ENCODE measurements at regions not wholly inside any gene's neighbourhood (a gene's known extent, or its start where the extent isn't known, plus 50 kb on each side); places are given as distances from the start of the nearest gene placed in this dataset.

DNA sequence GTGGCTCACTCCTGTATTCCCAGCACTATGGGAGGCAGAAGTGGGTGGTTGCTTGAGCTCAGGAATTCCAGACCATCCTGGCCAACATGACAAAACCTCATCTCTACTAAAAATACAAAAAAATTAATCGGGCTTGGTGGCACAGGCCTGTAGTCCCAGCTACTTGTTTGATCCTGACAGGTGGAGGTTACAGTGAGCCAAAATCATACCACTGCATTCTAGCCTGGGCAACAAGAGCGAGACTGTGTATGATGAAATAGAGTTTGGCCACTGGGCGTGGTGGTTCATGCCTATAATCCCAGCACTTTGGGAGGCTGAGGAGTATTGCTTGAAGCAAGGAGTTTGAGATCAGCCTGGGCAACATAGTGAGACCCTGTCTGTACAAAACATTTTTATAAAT lies 173.3 kb downstream of the TANC2 start:
- Histone ChIP-seq H3K27ac (ENCODE audit: low read depth) (no peak overlapping the region), H3K4me3 (no peak overlapping the region), H3F3A (replicated peaks; ENCODE audit: low read depth) (no peaks in the 10 kb centered on the region), H3K4me2 (no peak overlapping the region), H3K4me1 (ENCODE audit: insufficient read depth) (peaks cover 30% of the 10 kb centered on the region), H3K79me2 (replicated peaks; ENCODE audit: insufficient read depth) (no peaks in the 10 kb centered on the region), H3K36me3 (ENCODE audit: insufficient read depth) (no peaks in the 10 kb centered on the region), H4K20me1 (replicated peaks; ENCODE audit: insufficient read depth) (no peaks in the 10 kb centered on the region), H3K27me3 (ENCODE audit: insufficient read depth) (no peaks in the 10 kb centered on the region), H3K9me2 (ENCODE audit: insufficient read depth) (no peaks in the 10 kb centered on the region), H2AFZ (no peak overlapping the region)
- Mint-ChIP-seq H3K4me3 (no peak overlapping the region), H3K9me3 (no peaks in the 10 kb centered on the region), H3K27me3 (ENCODE audit: insufficient read depth, low read depth, poor library complexity) (no peaks in the 10 kb centered on the region), H3K4me1 (peaks cover 25% of the 10 kb centered on the region), H3K36me3 (ENCODE audit: low read depth) (no peaks in the 10 kb centered on the region), H3K27ac (no peak overlapping the region)
- ATAC-seq (no peak), DNase-seq (ENCODE audit: low spot score) (no peak)
- TF ChIP-seq, protein P1, sequence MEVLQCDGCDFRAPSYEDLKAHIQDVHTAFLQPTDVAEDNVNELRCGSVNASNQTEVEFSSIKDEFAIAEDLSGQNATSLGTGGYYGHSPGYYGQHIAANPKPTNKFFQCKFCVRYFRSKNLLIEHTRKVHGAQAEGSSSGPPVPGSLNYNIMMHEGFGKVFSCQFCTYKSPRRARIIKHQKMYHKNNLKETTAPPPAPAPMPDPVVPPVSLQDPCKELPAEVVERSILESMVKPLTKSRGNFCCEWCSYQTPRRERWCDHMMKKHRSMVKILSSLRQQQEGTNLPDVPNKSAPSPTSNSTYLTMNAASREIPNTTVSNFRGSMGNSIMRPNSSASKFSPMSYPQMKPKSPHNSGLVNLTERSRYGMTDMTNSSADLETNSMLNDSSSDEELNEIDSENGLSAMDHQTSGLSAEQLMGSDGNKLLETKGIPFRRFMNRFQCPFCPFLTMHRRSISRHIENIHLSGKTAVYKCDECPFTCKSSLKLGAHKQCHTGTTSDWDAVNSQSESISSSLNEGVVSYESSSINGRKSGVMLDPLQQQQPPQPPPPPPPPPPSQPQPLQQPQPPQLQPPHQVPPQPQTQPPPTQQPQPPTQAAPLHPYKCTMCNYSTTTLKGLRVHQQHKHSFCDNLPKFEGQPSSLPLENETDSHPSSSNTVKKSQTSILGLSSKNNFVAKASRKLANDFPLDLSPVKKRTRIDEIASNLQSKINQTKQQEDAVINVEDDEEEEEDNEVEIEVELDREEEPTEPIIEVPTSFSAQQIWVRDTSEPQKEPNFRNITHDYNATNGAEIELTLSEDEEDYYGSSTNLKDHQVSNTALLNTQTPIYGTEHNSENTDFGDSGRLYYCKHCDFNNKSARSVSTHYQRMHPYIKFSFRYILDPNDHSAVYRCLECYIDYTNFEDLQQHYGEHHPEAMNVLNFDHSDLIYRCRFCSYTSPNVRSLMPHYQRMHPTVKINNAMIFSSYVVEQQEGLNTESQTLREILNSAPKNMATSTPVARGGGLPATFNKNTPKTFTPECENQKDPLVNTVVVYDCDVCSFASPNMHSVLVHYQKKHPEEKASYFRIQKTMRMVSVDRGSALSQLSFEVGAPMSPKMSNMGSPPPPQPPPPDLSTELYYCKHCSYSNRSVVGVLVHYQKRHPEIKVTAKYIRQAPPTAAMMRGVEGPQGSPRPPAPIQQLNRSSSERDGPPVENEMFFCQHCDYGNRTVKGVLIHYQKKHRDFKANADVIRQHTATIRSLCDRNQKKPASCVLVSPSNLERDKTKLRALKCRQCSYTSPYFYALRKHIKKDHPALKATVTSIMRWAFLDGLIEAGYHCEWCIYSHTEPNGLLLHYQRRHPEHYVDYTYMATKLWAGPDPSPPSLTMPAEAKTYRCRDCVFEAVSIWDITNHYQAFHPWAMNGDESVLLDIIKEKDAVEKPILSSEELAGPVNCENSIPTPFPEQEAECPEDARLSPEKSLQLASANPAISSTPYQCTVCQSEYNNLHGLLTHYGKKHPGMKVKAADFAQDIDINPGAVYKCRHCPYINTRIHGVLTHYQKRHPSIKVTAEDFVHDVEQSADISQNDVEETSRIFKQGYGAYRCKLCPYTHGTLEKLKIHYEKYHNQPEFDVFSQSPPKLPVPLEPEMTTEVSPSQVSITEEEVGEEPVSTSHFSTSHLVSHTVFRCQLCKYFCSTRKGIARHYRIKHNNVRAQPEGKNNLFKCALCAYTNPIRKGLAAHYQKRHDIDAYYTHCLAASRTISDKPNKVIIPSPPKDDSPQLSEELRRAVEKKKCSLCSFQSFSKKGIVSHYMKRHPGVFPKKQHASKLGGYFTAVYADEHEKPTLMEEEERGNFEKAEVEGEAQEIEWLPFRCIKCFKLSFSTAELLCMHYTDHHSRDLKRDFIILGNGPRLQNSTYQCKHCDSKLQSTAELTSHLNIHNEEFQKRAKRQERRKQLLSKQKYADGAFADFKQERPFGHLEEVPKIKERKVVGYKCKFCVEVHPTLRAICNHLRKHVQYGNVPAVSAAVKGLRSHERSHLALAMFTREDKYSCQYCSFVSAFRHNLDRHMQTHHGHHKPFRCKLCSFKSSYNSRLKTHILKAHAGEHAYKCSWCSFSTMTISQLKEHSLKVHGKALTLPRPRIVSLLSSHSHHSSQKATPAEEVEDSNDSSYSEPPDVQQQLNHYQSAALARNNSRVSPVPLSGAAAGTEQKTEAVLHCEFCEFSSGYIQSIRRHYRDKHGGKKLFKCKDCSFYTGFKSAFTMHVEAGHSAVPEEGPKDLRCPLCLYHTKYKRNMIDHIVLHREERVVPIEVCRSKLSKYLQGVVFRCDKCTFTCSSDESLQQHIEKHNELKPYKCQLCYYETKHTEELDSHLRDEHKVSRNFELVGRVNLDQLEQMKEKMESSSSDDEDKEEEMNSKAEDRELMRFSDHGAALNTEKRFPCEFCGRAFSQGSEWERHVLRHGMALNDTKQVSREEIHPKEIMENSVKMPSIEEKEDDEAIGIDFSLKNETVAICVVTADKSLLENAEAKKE (CRISPR knock-in tag; IDR thresholded peaks at IDR 0.05) = no peak
- TF ChIP-seq, protein P2, sequence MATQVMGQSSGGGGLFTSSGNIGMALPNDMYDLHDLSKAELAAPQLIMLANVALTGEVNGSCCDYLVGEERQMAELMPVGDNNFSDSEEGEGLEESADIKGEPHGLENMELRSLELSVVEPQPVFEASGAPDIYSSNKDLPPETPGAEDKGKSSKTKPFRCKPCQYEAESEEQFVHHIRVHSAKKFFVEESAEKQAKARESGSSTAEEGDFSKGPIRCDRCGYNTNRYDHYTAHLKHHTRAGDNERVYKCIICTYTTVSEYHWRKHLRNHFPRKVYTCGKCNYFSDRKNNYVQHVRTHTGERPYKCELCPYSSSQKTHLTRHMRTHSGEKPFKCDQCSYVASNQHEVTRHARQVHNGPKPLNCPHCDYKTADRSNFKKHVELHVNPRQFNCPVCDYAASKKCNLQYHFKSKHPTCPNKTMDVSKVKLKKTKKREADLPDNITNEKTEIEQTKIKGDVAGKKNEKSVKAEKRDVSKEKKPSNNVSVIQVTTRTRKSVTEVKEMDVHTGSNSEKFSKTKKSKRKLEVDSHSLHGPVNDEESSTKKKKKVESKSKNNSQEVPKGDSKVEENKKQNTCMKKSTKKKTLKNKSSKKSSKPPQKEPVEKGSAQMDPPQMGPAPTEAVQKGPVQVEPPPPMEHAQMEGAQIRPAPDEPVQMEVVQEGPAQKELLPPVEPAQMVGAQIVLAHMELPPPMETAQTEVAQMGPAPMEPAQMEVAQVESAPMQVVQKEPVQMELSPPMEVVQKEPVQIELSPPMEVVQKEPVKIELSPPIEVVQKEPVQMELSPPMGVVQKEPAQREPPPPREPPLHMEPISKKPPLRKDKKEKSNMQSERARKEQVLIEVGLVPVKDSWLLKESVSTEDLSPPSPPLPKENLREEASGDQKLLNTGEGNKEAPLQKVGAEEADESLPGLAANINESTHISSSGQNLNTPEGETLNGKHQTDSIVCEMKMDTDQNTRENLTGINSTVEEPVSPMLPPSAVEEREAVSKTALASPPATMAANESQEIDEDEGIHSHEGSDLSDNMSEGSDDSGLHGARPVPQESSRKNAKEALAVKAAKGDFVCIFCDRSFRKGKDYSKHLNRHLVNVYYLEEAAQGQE (IDR thresholded peaks at IDR 0.05; ENCODE audit: unreplicated experiment) = no peak
- TF ChIP-seq ZNF331 (CRISPR knock-in tag; IDR thresholded peaks at IDR 0.05; ENCODE audit: low read depth) = no peak
- TF ChIP-seq CREB1 (CRISPR knock-in tag; IDR thresholded peaks at IDR 0.05; ENCODE audit: low read depth) = no peak
- TF ChIP-seq NANOG (IDR thresholded peaks at IDR 0.05; ENCODE audit: borderline replicate concordance) = no peak
- TF ChIP-seq CTCF (conservative IDR thresholded peaks at IDR 0.05; ENCODE audit: low read depth in 2 of 2) = no peak
- TF ChIP-seq, protein P3, sequence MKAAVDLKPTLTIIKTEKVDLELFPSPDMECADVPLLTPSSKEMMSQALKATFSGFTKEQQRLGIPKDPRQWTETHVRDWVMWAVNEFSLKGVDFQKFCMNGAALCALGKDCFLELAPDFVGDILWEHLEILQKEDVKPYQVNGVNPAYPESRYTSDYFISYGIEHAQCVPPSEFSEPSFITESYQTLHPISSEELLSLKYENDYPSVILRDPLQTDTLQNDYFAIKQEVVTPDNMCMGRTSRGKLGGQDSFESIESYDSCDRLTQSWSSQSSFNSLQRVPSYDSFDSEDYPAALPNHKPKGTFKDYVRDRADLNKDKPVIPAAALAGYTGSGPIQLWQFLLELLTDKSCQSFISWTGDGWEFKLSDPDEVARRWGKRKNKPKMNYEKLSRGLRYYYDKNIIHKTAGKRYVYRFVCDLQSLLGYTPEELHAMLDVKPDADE (IDR thresholded peaks at IDR 0.05) = no peak
- TF ChIP-seq STAT1 (IDR thresholded peaks at IDR 0.05; ENCODE audit: unreplicated experiment) = no peak
- TF ChIP-seq ZNF114 (CRISPR knock-in tag; IDR thresholded peaks at IDR 0.05) = no peak
- no peak for TF ChIP-seq POLR2AphosphoS5 (IDR thresholded peaks at IDR 0.05; ENCODE audit: low read depth)
- no peak for TF ChIP-seq JUNB (IDR thresholded peaks at IDR 0.05; ENCODE audit: unreplicated experiment)
- no peak for TF ChIP-seq EZH2phosphoT487 (IDR thresholded peaks at IDR 0.05; ENCODE audit: unreplicated experiment)
- TF ChIP-seq EZH2 (IDR thresholded peaks at IDR 0.05; ENCODE audit: low read depth, unreplicated experiment) = no peak
